Activated effector memory CD4-positive, alpha-beta T cell treated with Interleukin-2 at 50 U/mL for 16 hours (primary cell): ENCODE measurements at regions not wholly inside any gene's neighbourhood (a gene's known extent, or its start where the extent isn't known, plus 50 kb on each side); places are given as distances from the start of the nearest gene placed in this dataset.
"Not testable (repeated sequence)": the region's sequence is repeated elsewhere in the genome, so short reads cannot be mapped to it uniquely, and the experiment has no call there.

ENCODE experiments used
- DNase-seq: peaks from one replicate; pipeline ENCODE4 v3.0.0-alpha.2; 2020

- DNase-seq: no peak
These were observed 782.5 kb downstream of the ETS1 start for GRCh38 chr11:127804747-127805400.

GRCh38 chr11:127803755-127804154 lies 783.6 kb downstream of the ETS1 start:
- DNase-seq: no peak

GRCh38 chr11:127800989-127801688 lies 786.2 kb downstream of the ETS1 start:
- no peak for DNase-seq

GRCh38 chr11:127795326-127795725 lies 792.0 kb downstream of the ETS1 start:
- DNase-seq: no peak

- DNase-seq: no peak
These were observed 791.3 kb upstream of the KIRREL3 start for GRCh38 chr11:127791844-127792243.

GRCh38 chr11:127790592-127790991 lies 790.0 kb upstream of the KIRREL3 start:
- DNase-seq: no peak

- no peak for DNase-seq
These were observed 789.4 kb upstream of the KIRREL3 start for GRCh38 chr11:127789927-127790326.

- not testable (repeated sequence) for DNase-seq
These were observed 772.4 kb upstream of the KIRREL3 start for GRCh38 chr11:127772938-127773337.

- DNase-seq: not testable (repeated sequence)
These were observed 768.4 kb upstream of the KIRREL3 start for GRCh38 chr11:127768931-127769330.

GRCh38 chr11:127766734-127767133 lies 766.2 kb upstream of the KIRREL3 start:
- no peak for DNase-seq

GRCh38 chr11:127738771-127739286 lies 738.3 kb upstream of the KIRREL3 start:
- DNase-seq: no peak

GRCh38 chr11:127737499-127737898 lies 736.9 kb upstream of the KIRREL3 start:
- DNase-seq: no peak

- no peak for DNase-seq
These were observed 733.0 kb upstream of the KIRREL3 start for GRCh38 chr11:127733552-127733951.

GRCh38 chr11:127726367-127726766 lies 725.8 kb upstream of the KIRREL3 start:
- DNase-seq: no peak

GRCh38 chr11:127723714-127724113 lies 723.1 kb upstream of the KIRREL3 start:
- no peak for DNase-seq

- DNase-seq: no peak
These were observed 712.7 kb upstream of the KIRREL3 start for GRCh38 chr11:127713226-127713625.

GRCh38 chr11:127711748-127712147 lies 711.2 kb upstream of the KIRREL3 start:
- no peak for DNase-seq

GRCh38 chr11:127710831-127711230 lies 710.3 kb upstream of the KIRREL3 start:
- DNase-seq: no peak

- DNase-seq: no peak
These were observed 709.4 kb upstream of the KIRREL3 start for GRCh38 chr11:127709960-127710359.

GRCh38 chr11:127693686-127694085 lies 693.1 kb upstream of the KIRREL3 start:
- DNase-seq: no peak

- DNase-seq: no peak
These were observed 682.8 kb upstream of the KIRREL3 start for GRCh38 chr11:127683321-127683720.

GRCh38 chr11:127679816-127680545 lies 679.4 kb upstream of the KIRREL3 start:
- no peak for DNase-seq

GRCh38 chr11:127678631-127679030 lies 678.1 kb upstream of the KIRREL3 start:
- DNase-seq: no peak
